HG03066 (cell line): ENCODE measurements at regions not wholly inside any gene's neighbourhood (a gene's known extent, or its start where the extent isn't known, plus 50 kb on each side); places are given as distances from the start of the nearest gene placed in this dataset.

Experiments used
- ATAC-seq: cut with Tn5 transposase; IDR thresholded peaks from one replicate; pipeline ENCODE4 v1.9.1; 2021; ENCODE audit warnings: low read depth; ENCODE audit not compliant: unreplicated experiment

- ATAC-seq: no peak
Measured at GRCh38 chr12:45548426-45548825, 181.1 kb upstream of the ARID2 start.

- ATAC-seq: no peak
Measured at GRCh38 chr12:45549337-45549902, 180.1 kb upstream of the ARID2 start.

GRCh38 chr12:45553204-45553603 lies 176.3 kb upstream of the ARID2 start:
- ATAC-seq: no peak

GRCh38 chr12:45557016-45557415 lies 172.5 kb upstream of the ARID2 start:
- no peak for ATAC-seq

GRCh38 chr12:45558353-45558752 lies 171.2 kb upstream of the ARID2 start:
- ATAC-seq: no peak

- ATAC-seq: no peak
Measured at GRCh38 chr12:45559537-45559936, 170.0 kb upstream of the ARID2 start.

GRCh38 chr12:45560689-45561088 lies 168.8 kb upstream of the ARID2 start:
- no peak for ATAC-seq

GRCh38 chr12:45561488-45561887 lies 168.0 kb upstream of the ARID2 start:
- no peak for ATAC-seq

GRCh38 chr12:45565590-45565989 lies 163.9 kb upstream of the ARID2 start:
- ATAC-seq: no peak

GRCh38 chr12:45566257-45566656 lies 163.2 kb upstream of the ARID2 start:
- no peak for ATAC-seq

GRCh38 chr12:45568808-45569207 lies 160.7 kb upstream of the ARID2 start:
- ATAC-seq: no peak

GRCh38 chr12:45570501-45570900 lies 159.0 kb upstream of the ARID2 start:
- no peak for ATAC-seq

- ATAC-seq: no peak
Measured at GRCh38 chr12:45572114-45572513, 157.4 kb upstream of the ARID2 start.

- no peak for ATAC-seq
Measured at GRCh38 chr12:45575417-45575816, 154.1 kb upstream of the ARID2 start.

GRCh38 chr12:45575823-45576475 lies 153.6 kb upstream of the ARID2 start:
- peak; percentile 77 for ATAC-seq

- ATAC-seq: no peak
Measured at GRCh38 chr12:45577844-45578399, 151.6 kb upstream of the ARID2 start.

GRCh38 chr12:45580356-45580969 lies 149.0 kb upstream of the ARID2 start:
- no peak for ATAC-seq

GRCh38 chr12:45581112-45581511 lies 148.4 kb upstream of the ARID2 start:
- no peak for ATAC-seq

GRCh38 chr12:45582536-45582935 lies 147.0 kb upstream of the ARID2 start:
- no peak for ATAC-seq

GRCh38 chr12:45582986-45583659 lies 146.4 kb upstream of the ARID2 start:
- no peak for ATAC-seq

GRCh38 chr12:45584336-45584735 lies 145.2 kb upstream of the ARID2 start:
- ATAC-seq: no peak
